Activated T-cell treated with anti-CD3 and anti-CD28 coated beads, Interleukin-2, amount 50 U/mL, for 24 hours (primary cell): ENCODE measurements at regions not wholly inside any gene's neighbourhood (a gene's known extent, or its start where the extent isn't known, plus 50 kb on each side); places are given as distances from the start of the nearest gene placed in this dataset.
"Not testable (repeated sequence)": the region's sequence is repeated elsewhere in the genome, so short reads cannot be mapped to it uniquely, and the experiment has no call there.

Experiments
- DNase-seq: peaks from one replicate; pipeline ENCODE4 v3.0.0-alpha.2; 2020
- H3K27ac Mint-ChIP-seq: 2 replicates; pipeline ENCODE4 v1.8.0; 2020; ENCODE audit warnings: mild to moderate bottlenecking, mixed read lengths
- H3K27me3 Mint-ChIP-seq: 2 replicates; pipeline ENCODE4 v1.8.0; 2020; ENCODE audit warnings: mixed read lengths
- H3K36me3 Mint-ChIP-seq: 2 replicates; pipeline ENCODE4 v1.8.0; 2020; ENCODE audit warnings: low read depth, mixed read lengths
- H3K4me1 Mint-ChIP-seq: 2 replicates; pipeline ENCODE4 v1.8.0; 2020; ENCODE audit warnings: low read depth, mixed read lengths
- H3K4me3 Mint-ChIP-seq: 2 replicates; pipeline ENCODE4 v1.8.0; 2020; ENCODE audit warnings: mild to moderate bottlenecking, moderate library complexity, mixed read lengths
- H3K9me3 Mint-ChIP-seq: 2 replicates; pipeline ENCODE4 v1.8.0; 2020; ENCODE audit warnings: mixed read lengths

DNA sequence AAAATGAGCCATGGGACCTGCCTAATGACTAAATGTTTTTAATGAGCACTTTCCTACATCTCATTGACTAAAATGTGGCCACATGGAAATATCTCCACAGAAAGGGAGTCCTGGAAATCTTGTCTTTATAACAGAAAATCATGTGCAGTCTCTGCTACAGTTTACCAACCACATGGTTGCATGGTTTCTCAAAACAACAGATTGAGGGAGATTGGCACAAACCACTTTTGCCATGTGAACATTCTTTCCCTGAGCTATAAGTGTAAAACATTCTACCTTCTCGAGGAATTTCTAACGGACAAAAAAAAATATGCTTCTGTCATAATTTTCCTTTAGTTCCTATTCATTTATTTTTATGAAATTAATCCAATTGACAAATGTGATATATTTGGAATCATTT lies 218.9 kb upstream of the SLITRK5 start:
- Mint-ChIP-seq H3K27me3 (no peaks in the 10 kb centered on the region), H3K4me1 (no peaks in the 10 kb centered on the region), H3K36me3 (no peaks in the 10 kb centered on the region), H3K4me3 (no peak overlapping the region), H3K27ac (no peak overlapping the region), H3K9me3 (peaks cover under 1% of the 10 kb centered on the region)
- DNase-seq, result no peak

GRCh38 chr13:87453244-87453643 lies 217.9 kb upstream of the SLITRK5 start:
- Mint-ChIP-seq H3K9me3 (no peaks in the 10 kb centered on the region), H3K27ac (no peak overlapping the region), H3K36me3 (no peaks in the 10 kb centered on the region), H3K27me3 (no peaks in the 10 kb centered on the region), H3K4me3 (no peak overlapping the region), H3K4me1 (no peaks in the 10 kb centered on the region)
- DNase-seq, result no peak

DNA sequence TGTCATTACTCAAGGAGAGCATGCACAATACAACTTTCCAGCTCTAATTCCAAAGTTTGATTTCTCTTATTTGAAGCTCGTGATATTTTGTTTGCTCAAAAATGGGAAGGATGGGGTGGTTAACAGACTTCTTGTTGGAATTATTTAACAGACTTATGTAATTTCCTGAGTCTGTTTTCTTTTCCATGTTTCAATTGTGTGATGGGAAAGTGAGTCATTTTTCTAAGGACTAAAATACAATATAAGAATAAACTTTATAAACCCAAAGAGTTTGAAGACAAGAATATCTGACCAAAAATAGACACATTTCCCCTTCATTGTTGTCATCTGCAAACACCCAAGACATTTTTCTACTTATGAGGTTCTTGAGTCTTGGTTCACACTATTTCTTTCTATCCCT lies 211.8 kb upstream of the SLITRK5 start:
- Mint-ChIP-seq H3K27me3 (no peaks in the 10 kb centered on the region), H3K9me3 (no peaks in the 10 kb centered on the region), H3K4me3 (no peak overlapping the region), H3K4me1 (no peaks in the 10 kb centered on the region), H3K27ac (no peak overlapping the region), H3K36me3 (no peaks in the 10 kb centered on the region)
- no peak for DNase-seq

DNA sequence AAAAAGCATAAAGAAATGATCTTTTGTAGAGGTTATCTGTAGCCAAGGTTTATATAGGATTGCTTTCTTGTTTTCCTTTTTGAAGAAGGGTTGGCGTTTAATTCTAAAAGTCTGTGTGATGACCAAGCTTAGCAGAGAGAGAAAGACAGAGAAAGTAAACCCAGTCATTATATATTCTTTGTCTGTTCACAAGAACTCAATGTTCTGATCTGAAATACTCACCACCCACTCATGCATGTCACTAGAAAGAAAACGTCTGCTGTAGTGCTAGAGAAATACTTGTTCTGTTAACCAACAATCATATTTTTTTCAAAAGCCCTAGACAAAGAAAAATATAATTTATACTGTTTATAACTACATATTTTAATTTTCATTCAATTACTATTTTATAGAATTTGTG lies 173.7 kb upstream of the SLITRK5 start:
- Mint-ChIP-seq H3K36me3 (no peaks in the 10 kb centered on the region), H3K27ac (no peak overlapping the region), H3K27me3 (no peaks in the 10 kb centered on the region), H3K4me1 (no peaks in the 10 kb centered on the region), H3K4me3 (no peak overlapping the region), H3K9me3 (peaks cover 5% of the 10 kb centered on the region)
- no peak for DNase-seq

- DNase-seq, result no peak
- Mint-ChIP-seq H3K27ac (no peak overlapping the region), H3K4me1 (no peaks in the 10 kb centered on the region), H3K9me3 (peaks cover 5% of the 10 kb centered on the region), H3K36me3 (no peaks in the 10 kb centered on the region), H3K4me3 (no peak overlapping the region), H3K27me3 (no peaks in the 10 kb centered on the region)
Measured at GRCh38 chr13:87498681-87499080, 172.5 kb upstream of the SLITRK5 start.

GRCh38 chr13:87524775-87525174 lies 146.4 kb upstream of the SLITRK5 start:
- H3K4me3 Mint-ChIP-seq, result no peak overlapping the region
- H3K9me3 Mint-ChIP-seq, result peaks cover 2% of the 10 kb centered on the region
- no peaks in the 10 kb centered on the region for H3K36me3 Mint-ChIP-seq
- no peak for DNase-seq
- no peak overlapping the region for H3K27ac Mint-ChIP-seq
- no peaks in the 10 kb centered on the region for H3K4me1 Mint-ChIP-seq
- H3K27me3 Mint-ChIP-seq, result no peaks in the 10 kb centered on the region

DNA sequence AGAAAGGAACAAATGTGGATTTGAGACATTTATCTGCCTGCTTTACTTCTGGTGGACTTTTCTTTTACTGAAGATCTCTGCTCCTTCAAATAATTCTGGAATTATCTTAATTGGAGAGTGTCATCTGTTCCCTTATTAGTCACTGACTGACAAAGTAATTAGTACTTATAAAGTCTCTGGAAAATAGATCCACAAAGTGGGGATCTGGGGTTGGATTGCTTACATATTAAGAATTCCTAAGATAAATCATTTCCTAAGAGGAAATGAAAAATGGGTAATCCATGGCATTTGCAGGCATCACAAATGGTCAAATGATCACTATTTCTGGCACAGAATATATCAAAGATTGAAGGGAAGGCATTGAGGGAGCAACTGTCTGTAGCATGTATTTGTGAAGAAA lies 137.4 kb upstream of the SLITRK5 start:
- DNase-seq, result no peak
- no peaks in the 10 kb centered on the region for H3K27me3 Mint-ChIP-seq
- H3K9me3 Mint-ChIP-seq, result peaks cover 5% of the 10 kb centered on the region
- H3K36me3 Mint-ChIP-seq, result no peaks in the 10 kb centered on the region
- no peak overlapping the region for H3K27ac Mint-ChIP-seq
- no peaks in the 10 kb centered on the region for H3K4me1 Mint-ChIP-seq
- no peak overlapping the region for H3K4me3 Mint-ChIP-seq

GRCh38 chr13:87535911-87536310 lies 135.3 kb upstream of the SLITRK5 start:
- H3K36me3 Mint-ChIP-seq, result no peaks in the 10 kb centered on the region
- DNase-seq, result no peak
- H3K4me1 Mint-ChIP-seq, result no peaks in the 10 kb centered on the region
- H3K27me3 Mint-ChIP-seq, result no peaks in the 10 kb centered on the region
- no peak overlapping the region for H3K4me3 Mint-ChIP-seq
- H3K27ac Mint-ChIP-seq, result no peak overlapping the region
- peaks cover 2% of the 10 kb centered on the region for H3K9me3 Mint-ChIP-seq

- no peak for DNase-seq
- Mint-ChIP-seq H3K4me1 (no peaks in the 10 kb centered on the region), H3K36me3 (no peaks in the 10 kb centered on the region)
Measured at GRCh38 chr13:87536499-87536898, 134.7 kb upstream of the SLITRK5 start.

DNA sequence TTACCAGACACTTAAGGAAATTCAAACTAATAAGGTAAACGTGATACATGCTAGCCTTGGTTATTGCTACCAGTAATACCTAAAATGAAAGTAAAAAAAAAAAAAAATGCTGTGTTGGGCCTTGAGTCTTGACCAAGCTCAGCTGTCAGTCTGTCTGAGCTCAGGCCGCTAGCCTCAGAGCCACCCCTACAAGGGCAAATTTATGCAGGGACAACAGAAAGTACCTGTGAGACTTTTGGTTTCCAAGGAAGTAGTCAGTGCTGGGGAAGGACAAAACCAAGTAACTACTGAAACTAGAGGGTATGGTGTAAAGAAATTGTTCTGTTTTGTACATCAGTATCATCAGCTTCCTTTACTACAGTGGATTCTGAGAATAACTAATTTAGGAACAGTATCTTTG lies 134.3 kb upstream of the SLITRK5 start:
- Mint-ChIP-seq H3K27me3 (no peaks in the 10 kb centered on the region), H3K4me1 (no peaks in the 10 kb centered on the region), H3K36me3 (no peaks in the 10 kb centered on the region), H3K9me3 (peaks cover 2% of the 10 kb centered on the region), H3K4me3 (no peak overlapping the region), H3K27ac (no peak overlapping the region)
- no peak for DNase-seq

More at GRCh38 chr13:87536499-87536898, 134.7 kb upstream of the SLITRK5 start:
- Mint-ChIP-seq H3K27ac (no peak overlapping the region), H3K27me3 (no peaks in the 10 kb centered on the region), H3K4me3 (no peak overlapping the region), H3K9me3 (peaks cover 2% of the 10 kb centered on the region)

DNA sequence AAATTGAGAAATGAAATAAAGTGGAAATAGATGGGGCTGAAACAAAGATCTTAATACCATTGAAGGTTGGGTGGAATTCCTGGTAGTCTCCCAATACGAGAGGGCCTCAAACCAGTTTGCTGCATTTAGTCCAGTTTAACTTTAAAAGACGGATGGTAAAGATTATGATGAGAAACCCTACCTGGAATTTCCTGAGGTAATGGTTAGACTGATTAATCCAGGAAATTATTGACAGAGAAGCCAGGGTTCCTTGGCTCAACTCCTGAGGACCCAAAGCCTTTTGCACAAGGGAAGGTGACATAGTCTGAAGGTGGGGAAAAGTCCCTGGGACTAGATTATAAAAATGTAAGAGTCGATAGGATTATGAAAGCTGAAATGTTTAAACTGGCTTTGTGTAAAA lies 133.2 kb upstream of the SLITRK5 start:
- Mint-ChIP-seq H3K4me3 (no peak overlapping the region), H3K27ac (no peak overlapping the region), H3K9me3 (peaks cover 2% of the 10 kb centered on the region), H3K27me3 (no peaks in the 10 kb centered on the region), H3K36me3 (no peaks in the 10 kb centered on the region), H3K4me1 (no peaks in the 10 kb centered on the region)
- no peak for DNase-seq

- Mint-ChIP-seq H3K4me1 (no peaks in the 10 kb centered on the region), H3K27ac (no peak overlapping the region)
Measured at GRCh38 chr13:87538366-87539052, 132.7 kb upstream of the SLITRK5 start.

GRCh38 chr13:87553142-87553541 lies 118.0 kb upstream of the SLITRK5 start:
- Mint-ChIP-seq H3K9me3 (no peaks in the 10 kb centered on the region), H3K4me3 (no peak overlapping the region), H3K36me3 (no peaks in the 10 kb centered on the region), H3K4me1 (no peaks in the 10 kb centered on the region), H3K27me3 (no peaks in the 10 kb centered on the region), H3K27ac (no peak overlapping the region)
- no peak for DNase-seq

More at GRCh38 chr13:87538366-87539052, 132.7 kb upstream of the SLITRK5 start:
- Mint-ChIP-seq H3K36me3 (no peaks in the 10 kb centered on the region), H3K27me3 (no peaks in the 10 kb centered on the region), H3K9me3 (peaks cover 2% of the 10 kb centered on the region), H3K4me3 (no peak overlapping the region)
- no peak for DNase-seq

DNA sequence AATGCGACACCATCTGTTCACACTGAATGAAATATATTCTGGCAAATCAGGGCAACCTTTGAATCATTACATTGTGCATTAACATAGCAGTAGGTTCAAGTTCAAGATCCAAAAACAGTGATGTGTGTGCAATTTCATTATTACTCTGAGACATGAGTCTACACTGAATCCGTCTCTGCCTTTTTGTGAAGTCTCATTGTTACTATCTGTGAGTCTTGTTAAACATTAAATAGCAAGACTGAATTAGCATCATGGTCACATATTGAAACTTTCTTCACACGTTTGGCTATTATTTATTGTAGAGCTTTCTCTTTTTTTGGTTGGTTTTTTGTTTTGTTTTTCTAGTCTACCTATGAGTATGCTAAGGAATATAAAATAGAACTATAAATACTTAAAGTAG lies 117.1 kb upstream of the SLITRK5 start:
- Mint-ChIP-seq H3K4me1 (no peaks in the 10 kb centered on the region), H3K36me3 (no peaks in the 10 kb centered on the region), H3K9me3 (no peaks in the 10 kb centered on the region), H3K27ac (no peak overlapping the region), H3K4me3 (no peak overlapping the region), H3K27me3 (no peaks in the 10 kb centered on the region)
- DNase-seq, result no peak

DNA sequence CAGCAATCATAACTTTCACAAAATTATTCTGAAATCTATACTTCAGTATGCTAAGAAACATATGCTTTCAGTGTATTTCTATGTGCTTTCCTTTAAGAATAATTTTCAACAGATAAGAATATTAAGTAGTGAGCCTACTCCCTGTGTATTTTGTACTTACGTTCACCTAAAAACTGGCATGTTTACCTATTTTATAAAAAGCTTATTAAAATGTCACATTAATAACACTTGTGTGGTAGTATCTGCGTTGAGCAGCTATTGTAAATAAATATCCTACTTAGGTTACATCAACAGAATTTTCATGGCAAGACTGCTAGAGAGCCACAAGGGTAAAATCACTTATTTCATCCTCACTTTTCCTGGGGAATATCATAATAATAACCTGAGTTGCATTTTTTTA lies 113.4 kb upstream of the SLITRK5 start:
- Mint-ChIP-seq H3K9me3 (peaks cover 2% of the 10 kb centered on the region), H3K4me3 (no peak overlapping the region), H3K4me1 (no peaks in the 10 kb centered on the region), H3K27ac (no peak overlapping the region), H3K36me3 (no peaks in the 10 kb centered on the region), H3K27me3 (no peaks in the 10 kb centered on the region)
- DNase-seq, result no peak

GRCh38 chr13:87561580-87561979 lies 109.6 kb upstream of the SLITRK5 start:
- not testable (repeated sequence) for H3K4me1 Mint-ChIP-seq, DNase-seq, H3K36me3 Mint-ChIP-seq, H3K27ac Mint-ChIP-seq, H3K4me3 Mint-ChIP-seq, H3K9me3 Mint-ChIP-seq, H3K27me3 Mint-ChIP-seq
